Neural cell (in vitro differentiated cells): ENCODE measurements at regions not wholly inside any gene's neighbourhood (a gene's known extent, or its start where the extent isn't known, plus 50 kb on each side); places are given as distances from the start of the nearest gene placed in this dataset.

Source experiments
- EP300 ChIP-seq: fragments of 450-650 bp; conservative IDR thresholded peaks from 2 replicates; pipeline ENCODE4 v1.6.1; 2014; ENCODE audit warnings: antibody characterized with exemption, mild to moderate bottlenecking, moderate library complexity; ENCODE audit not compliant: poor library complexity, severe bottlenecking
- EZH2 ChIP-seq: fragments of 200-600, 300-800 bp; shearing (Covaris generic), sonication (generic); IDR thresholded peaks from 2 replicates; pipeline ENCODE4 v1.6.1; 2014; ENCODE audit warnings: antibody characterized with exemption, low read length, borderline replicate concordance, mild to moderate bottlenecking; ENCODE audit not compliant: insufficient read depth, poor library complexity, severe bottlenecking
- MXI1 ChIP-seq: fragments of 450-650 bp; conservative IDR thresholded peaks from 2 replicates; pipeline ENCODE4 v1.6.1; 2014; ENCODE audit warnings: antibody characterized with exemption, mild to moderate bottlenecking; ENCODE audit not compliant: poor library complexity, severe bottlenecking
- POLR2AphosphoS5 ChIP-seq: IDR thresholded peaks from 2 replicates; pipeline ENCODE4 v1.6.1; 2012
- RAD21 ChIP-seq: fragments of 450-650 bp; conservative IDR thresholded peaks from 2 replicates; pipeline ENCODE4 v1.6.1; 2014; ENCODE audit warnings: antibody characterized with exemption, mild to moderate bottlenecking, moderate library complexity
- TF ChIP-seq, protein P1 (sequence below): fragments of 450-650 bp; IDR thresholded peaks from 2 replicates; pipeline ENCODE4 v1.5.1; 2014; ENCODE audit warnings: antibody characterized with exemption, mild to moderate bottlenecking, moderate library complexity; ENCODE audit not compliant: poor library complexity, severe bottlenecking
- TF ChIP-seq, protein P2 (sequence below): IDR thresholded peaks from 2 replicates; pipeline ENCODE4 v1.6.1; 2012; ENCODE audit warnings: borderline replicate concordance

DNA sequence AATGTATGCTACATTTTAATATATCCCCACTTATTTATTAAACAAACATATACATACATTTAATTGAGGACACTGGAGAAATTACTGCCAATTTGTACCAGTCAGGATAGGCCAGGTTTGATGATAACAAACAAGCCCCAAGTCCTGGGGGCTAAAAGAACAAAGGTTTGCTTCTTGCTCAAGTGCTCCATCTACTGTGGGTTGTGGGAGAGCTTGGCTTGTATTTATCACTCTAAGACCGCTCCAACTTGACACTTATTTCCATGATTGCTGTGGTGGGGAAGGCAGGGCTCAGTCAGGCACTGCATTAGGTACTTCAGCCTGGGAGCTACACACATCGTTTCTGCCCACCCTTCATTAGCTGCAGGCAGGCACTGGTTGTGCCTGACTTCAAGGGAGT is 136.6 kb upstream of the ZNF32 start:
- TF ChIP-seq, protein P1, sequence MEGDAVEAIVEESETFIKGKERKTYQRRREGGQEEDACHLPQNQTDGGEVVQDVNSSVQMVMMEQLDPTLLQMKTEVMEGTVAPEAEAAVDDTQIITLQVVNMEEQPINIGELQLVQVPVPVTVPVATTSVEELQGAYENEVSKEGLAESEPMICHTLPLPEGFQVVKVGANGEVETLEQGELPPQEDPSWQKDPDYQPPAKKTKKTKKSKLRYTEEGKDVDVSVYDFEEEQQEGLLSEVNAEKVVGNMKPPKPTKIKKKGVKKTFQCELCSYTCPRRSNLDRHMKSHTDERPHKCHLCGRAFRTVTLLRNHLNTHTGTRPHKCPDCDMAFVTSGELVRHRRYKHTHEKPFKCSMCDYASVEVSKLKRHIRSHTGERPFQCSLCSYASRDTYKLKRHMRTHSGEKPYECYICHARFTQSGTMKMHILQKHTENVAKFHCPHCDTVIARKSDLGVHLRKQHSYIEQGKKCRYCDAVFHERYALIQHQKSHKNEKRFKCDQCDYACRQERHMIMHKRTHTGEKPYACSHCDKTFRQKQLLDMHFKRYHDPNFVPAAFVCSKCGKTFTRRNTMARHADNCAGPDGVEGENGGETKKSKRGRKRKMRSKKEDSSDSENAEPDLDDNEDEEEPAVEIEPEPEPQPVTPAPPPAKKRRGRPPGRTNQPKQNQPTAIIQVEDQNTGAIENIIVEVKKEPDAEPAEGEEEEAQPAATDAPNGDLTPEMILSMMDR, result no peak
- TF ChIP-seq RAD21 (no peak), MXI1 (no peak), EP300 (no peak), EZH2 (no peak), POLR2AphosphoS5 (no peak)
- TF ChIP-seq, protein P2, sequence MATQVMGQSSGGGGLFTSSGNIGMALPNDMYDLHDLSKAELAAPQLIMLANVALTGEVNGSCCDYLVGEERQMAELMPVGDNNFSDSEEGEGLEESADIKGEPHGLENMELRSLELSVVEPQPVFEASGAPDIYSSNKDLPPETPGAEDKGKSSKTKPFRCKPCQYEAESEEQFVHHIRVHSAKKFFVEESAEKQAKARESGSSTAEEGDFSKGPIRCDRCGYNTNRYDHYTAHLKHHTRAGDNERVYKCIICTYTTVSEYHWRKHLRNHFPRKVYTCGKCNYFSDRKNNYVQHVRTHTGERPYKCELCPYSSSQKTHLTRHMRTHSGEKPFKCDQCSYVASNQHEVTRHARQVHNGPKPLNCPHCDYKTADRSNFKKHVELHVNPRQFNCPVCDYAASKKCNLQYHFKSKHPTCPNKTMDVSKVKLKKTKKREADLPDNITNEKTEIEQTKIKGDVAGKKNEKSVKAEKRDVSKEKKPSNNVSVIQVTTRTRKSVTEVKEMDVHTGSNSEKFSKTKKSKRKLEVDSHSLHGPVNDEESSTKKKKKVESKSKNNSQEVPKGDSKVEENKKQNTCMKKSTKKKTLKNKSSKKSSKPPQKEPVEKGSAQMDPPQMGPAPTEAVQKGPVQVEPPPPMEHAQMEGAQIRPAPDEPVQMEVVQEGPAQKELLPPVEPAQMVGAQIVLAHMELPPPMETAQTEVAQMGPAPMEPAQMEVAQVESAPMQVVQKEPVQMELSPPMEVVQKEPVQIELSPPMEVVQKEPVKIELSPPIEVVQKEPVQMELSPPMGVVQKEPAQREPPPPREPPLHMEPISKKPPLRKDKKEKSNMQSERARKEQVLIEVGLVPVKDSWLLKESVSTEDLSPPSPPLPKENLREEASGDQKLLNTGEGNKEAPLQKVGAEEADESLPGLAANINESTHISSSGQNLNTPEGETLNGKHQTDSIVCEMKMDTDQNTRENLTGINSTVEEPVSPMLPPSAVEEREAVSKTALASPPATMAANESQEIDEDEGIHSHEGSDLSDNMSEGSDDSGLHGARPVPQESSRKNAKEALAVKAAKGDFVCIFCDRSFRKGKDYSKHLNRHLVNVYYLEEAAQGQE, result no peak
